ENCODE measurements at regions not wholly inside any gene's neighbourhood (a gene's known extent, or its start where the extent isn't known, plus 50 kb on each side); places are given as distances from the start of the nearest gene placed in this dataset.

GRCh38 chr3:113091417-113091816 lies 100.6 kb downstream of the GTPBP8 start:
- no peak for DNase-seq
- in situ Hi-C loops (cut with HindIII; ENCODE audit: low pct_ligation_motif_present, low pct_unique_long_range_greater_than_20kb, low sequenced_read_pairs) = no loop called here

- DNase-seq = no peak
- in situ Hi-C loops (cut with HindIII; ENCODE audit: low pct_ligation_motif_present, low pct_unique_long_range_greater_than_20kb, low sequenced_read_pairs) = no loop called here
Measured at GRCh38 chr3:113092746-113093145, 102.0 kb downstream of the GTPBP8 start.

GRCh38 chr3:113094337-113095221 lies 103.8 kb downstream of the GTPBP8 start:
- in situ Hi-C loops (cut with HindIII; ENCODE audit: low pct_ligation_motif_present, low pct_unique_long_range_greater_than_20kb, low sequenced_read_pairs) = no loop called here

GRCh38 chr3:113096188-113096892 lies 105.6 kb downstream of the GTPBP8 start:
- DNase-seq = no peak
- in situ Hi-C loops (cut with HindIII; ENCODE audit: low pct_ligation_motif_present, low pct_unique_long_range_greater_than_20kb, low sequenced_read_pairs) = no loop called here

More at GRCh38 chr3:113094337-113095221, 103.8 kb downstream of the GTPBP8 start:
- no peak for DNase-seq

GRCh38 chr3:113097960-113098447 lies 107.2 kb downstream of the GTPBP8 start:
- peak; percentile 84 for DNase-seq
- in situ Hi-C loops (cut with HindIII; ENCODE audit: low pct_ligation_motif_present, low pct_unique_long_range_greater_than_20kb, low sequenced_read_pairs) = no loop called here

GRCh38 chr3:113100063-113100462 lies 109.3 kb downstream of the GTPBP8 start:
- in situ Hi-C loops (cut with HindIII; ENCODE audit: low pct_ligation_motif_present, low pct_unique_long_range_greater_than_20kb, low sequenced_read_pairs) = no loop called here
- DNase-seq = no peak

GRCh38 chr3:113103588-113103987 lies 107.8 kb upstream of the BOC start:
- DNase-seq = no peak
- in situ Hi-C loops (cut with HindIII; ENCODE audit: low pct_ligation_motif_present, low pct_unique_long_range_greater_than_20kb, low sequenced_read_pairs) = no loop called here

- DNase-seq = no peak
- in situ Hi-C loops (cut with HindIII; ENCODE audit: low pct_ligation_motif_present, low pct_unique_long_range_greater_than_20kb, low sequenced_read_pairs) = no loop called here
Measured at GRCh38 chr3:113104357-113105092, 106.8 kb upstream of the BOC start.

GRCh38 chr3:113105093-113105449 lies 106.3 kb upstream of the BOC start:
- in situ Hi-C loops (cut with HindIII; ENCODE audit: low pct_ligation_motif_present, low pct_unique_long_range_greater_than_20kb, low sequenced_read_pairs) = no loop called here
- DNase-seq = no peak

GRCh38 chr3:113105966-113106660 lies 105.2 kb upstream of the BOC start:
- in situ Hi-C loops (cut with HindIII; ENCODE audit: low pct_ligation_motif_present, low pct_unique_long_range_greater_than_20kb, low sequenced_read_pairs) = no loop called here
- no peak for DNase-seq

- in situ Hi-C loops (cut with HindIII; ENCODE audit: low pct_ligation_motif_present, low pct_unique_long_range_greater_than_20kb, low sequenced_read_pairs) = no loop called here
- DNase-seq = no peak
Measured at GRCh38 chr3:113110267-113110666, 101.1 kb upstream of the BOC start.

- in situ Hi-C loops (cut with HindIII; ENCODE audit: low pct_ligation_motif_present, low pct_unique_long_range_greater_than_20kb, low sequenced_read_pairs) = no loop called here
- DNase-seq = no peak
Measured at GRCh38 chr3:113111011-113111707, 100.2 kb upstream of the BOC start.

GRCh38 chr3:113113361-113113760 lies 98.0 kb upstream of the BOC start:
- in situ Hi-C loops (cut with HindIII; ENCODE audit: low pct_ligation_motif_present, low pct_unique_long_range_greater_than_20kb, low sequenced_read_pairs) = no loop called here
- DNase-seq = no peak

- in situ Hi-C loops (cut with HindIII; ENCODE audit: low pct_ligation_motif_present, low pct_unique_long_range_greater_than_20kb, low sequenced_read_pairs) = no loop called here
- no peak for DNase-seq
Measured at GRCh38 chr3:113117511-113118234, 93.7 kb upstream of the BOC start.

- in situ Hi-C loops (cut with HindIII; ENCODE audit: low pct_ligation_motif_present, low pct_unique_long_range_greater_than_20kb, low sequenced_read_pairs) = no loop called here
- DNase-seq = no peak
Measured at GRCh38 chr3:113118336-113118735, 93.0 kb upstream of the BOC start.

- in situ Hi-C loops (cut with HindIII; ENCODE audit: low pct_ligation_motif_present, low pct_unique_long_range_greater_than_20kb, low sequenced_read_pairs) = no loop called here
- no peak for DNase-seq
Measured at GRCh38 chr3:113124256-113124830, 87.0 kb upstream of the BOC start.

- in situ Hi-C loops (cut with HindIII; ENCODE audit: low pct_ligation_motif_present, low pct_unique_long_range_greater_than_20kb, low sequenced_read_pairs) = no loop called here
- no peak for DNase-seq
Measured at GRCh38 chr3:113125951-113126350, 85.4 kb upstream of the BOC start.

All from ACHN (cell line).